K562 (cell line): ENCODE measurements at regions not wholly inside any gene's neighbourhood (a gene's known extent, or its start where the extent isn't known, plus 50 kb on each side); places are given as distances from the start of the nearest gene placed in this dataset.

Experiments used
- ATAC-seq: fragments of 200-7000 bp; cut with Tn5 transposase; 3 replicates; pipeline ENCODE4 v1.9.1; 2020; ENCODE audit warnings: moderate library complexity
- BruUV-seq: library from RNA; stranded (reverse); fragments of 400-500 nt; replicated peaks from 2 replicates; lab custom pipeline; 2021; lab: Mats Ljungman, UMichigan
- CTCF ChIA-PET: fragments of 300-600 bp; formaldehyde crosslinking; extraction: SDS; loops from one replicate; lab custom pipeline; 2021; ENCODE audit warnings: low intra/inter-chr PET ratio; lab: Yijun Ruan, JAX
- POLR2A ChIA-PET: fragments of 300-600, 350-650 bp; sonication (Branson Sonifier 250); formaldehyde crosslinking; extraction: SDS; loops from one replicate; lab custom pipeline; 2021; ENCODE audit warnings: antibody characterized with exemption, inconsistent platforms; lab: Yijun Ruan, JAX
- DNase-seq, 4 experiments: peaks; one replicate each; pipeline versions ENCODE4 v3.0.0 to v3.0.0-alpha.2; 2011 to 2018; ENCODE audit warnings: low spot score in 3 of 4, mixed read lengths in 3 of 4; ENCODE audit errors: extremely low read depth in 1 of 4
- FAIRE-seq: peaks from 2 replicates; lab custom pipeline; 2011; peaks lifted over from hg19 to GRCh38; lab: Jason Lieb, UNC
- H2AFZ ChIP-seq: 2 replicates; pipeline ENCODE4 v1.6.0; 2011; ENCODE audit warnings: low read depth, low read length, control low read depth, inconsistent platforms
- H3K27ac ChIP-seq: fragments of 200-600 bp; 3 replicates; pipeline ENCODE4 v1.8.0; 2011; ENCODE audit warnings: low read depth, mild to moderate bottlenecking, control low read depth, inconsistent platforms, low read length, moderate library complexity, mixed read lengths; ENCODE audit errors: extremely low read depth
- H3K27me3 ChIP-seq, 2 experiments: fragments of 300-600 bp in 1 of 2; 2 replicates in 1 of 2; 3 replicates in 1 of 2; pipeline versions ENCODE4 v1.6.0 to v1.8.0; 2011; ENCODE audit warnings: inconsistent platforms in 2 of 2, low read length in 2 of 2, mild to moderate bottlenecking in 1 of 2, mixed read lengths in 1 of 2, moderate library complexity in 1 of 2; ENCODE audit not compliant: control insufficient read depth in 2 of 2, insufficient read depth in 2 of 2
- H3K36me3 ChIP-seq: fragments of 300-600 bp; 3 replicates; pipeline ENCODE4 v1.8.0; 2011; ENCODE audit warnings: mild to moderate bottlenecking, low read length, inconsistent platforms; ENCODE audit not compliant: control insufficient read depth, insufficient read depth
- H3K4me1 ChIP-seq, 2 experiments: fragments of 200-600 bp in 1 of 2; replicated peaks in 1 of 2; 2 replicates in 1 of 2; 3 replicates in 1 of 2; pipeline versions ENCODE4 v1.5.1 to v1.8.0; 2011; ENCODE audit warnings: inconsistent platforms in 2 of 2, low read length in 2 of 2, mild to moderate bottlenecking in 1 of 2, mixed read lengths in 1 of 2, moderate library complexity in 1 of 2; ENCODE audit not compliant: control insufficient read depth in 2 of 2, insufficient read depth in 2 of 2
- H3K4me2 ChIP-seq: 2 replicates; pipeline ENCODE4 v1.6.1; 2011; ENCODE audit warnings: low read length, control low read depth, inconsistent platforms, mixed read lengths; ENCODE audit not compliant: insufficient read depth
- H3K4me3 ChIP-seq: fragments of 200-600 bp; sonication (generic), shearing (Covaris generic); 2 replicates; pipeline ENCODE4 v1.5.1; 2016; ENCODE audit warnings: control low read depth, inconsistent platforms
- H3K79me2 ChIP-seq: fragments of 200-600 bp; 3 replicates; pipeline ENCODE4 v1.8.0; 2011; ENCODE audit warnings: low read length, inconsistent platforms; ENCODE audit not compliant: control insufficient read depth, insufficient read depth
- H3K9ac ChIP-seq, 2 experiments: 2 replicates each; pipeline versions ENCODE4 v1.6.0 to v1.6.1; 2011; ENCODE audit warnings: low read depth in 2 of 2, low read length in 2 of 2, control low read depth in 1 of 2, inconsistent platforms in 1 of 2, mild to moderate bottlenecking in 1 of 2, mixed read lengths in 1 of 2; ENCODE audit not compliant: insufficient read depth in 1 of 2
- H3K9me1 ChIP-seq: one replicate; pipeline ENCODE4 v1.6.0; 2011; ENCODE audit warnings: inconsistent platforms, mild to moderate bottlenecking, low read length, moderate library complexity; ENCODE audit not compliant: control insufficient read depth, insufficient read depth
- H3K9me3 ChIP-seq: replicated peaks from 2 replicates; pipeline ENCODE4 v1.5.1; 2011; ENCODE audit warnings: low read depth, low read length, inconsistent platforms; ENCODE audit not compliant: control insufficient read depth, insufficient read depth
- H4K20me1 ChIP-seq: replicated peaks from 2 replicates; pipeline ENCODE4 v1.6.1; 2011; ENCODE audit warnings: low read length, inconsistent platforms, mixed read lengths; ENCODE audit not compliant: control insufficient read depth, insufficient read depth
- HDAC3 ChIP-seq: fragments of 450-650 bp; IDR thresholded peaks from 2 replicates; pipeline ENCODE4 v1.6.1; 2018; ENCODE audit warnings: borderline replicate concordance, mild to moderate bottlenecking, moderate library complexity; ENCODE audit not compliant: partially characterized antibody
- ZNF134 ChIP-seq: fragments of 250-450 bp; sonication (Bioruptor Pico); conservative IDR thresholded peaks from 2 replicates; pipeline ENCODE4 v1.4.0; 2020
- ZNF146 ChIP-seq: IDR thresholded peaks from one replicate; pipeline ENCODE4 v1.6.1; 2018; ENCODE audit warnings: missing compliant biosample characterization; ENCODE audit not compliant: unreplicated experiment
- WGBS: fragments of 100-300 bp; shearing (Covaris generic); methylation state at CpG from one replicate; pipeline ENCODE4 v1.1.6; 2016; ENCODE audit warnings: low coverage, mixed read lengths; ENCODE audit not compliant: insufficient coverage; ENCODE audit errors: missing lambda C conversion rate; 5-methylcytosine and 5-hydroxymethylcytosine counted together
- in situ Hi-C: fragments of 300-500 bp; cut with MboI; formaldehyde crosslinking; loops from 4 replicates; pipeline ENCODE4 v1.15.0; 2018; ENCODE audit warnings: inconsistent platforms, mixed read lengths
- intact Hi-C: fragments of 100-400 bp; cut with micrococcal nuclease; formaldehyde crosslinking; loops from 2 replicates; pipeline ENCODE4 v1.14.2; 2022
- TF ChIP-seq, protein P1 (sequence below): conservative IDR thresholded peaks from 2 replicates; pipeline ENCODE4 v1.6.1; 2011; ENCODE audit warnings: low read depth, mild to moderate bottlenecking, low read length; ENCODE audit not compliant: control insufficient read depth
- TF ChIP-seq, protein P2 (sequence below): fragments of 450-650 bp; IDR thresholded peaks from 2 replicates; pipeline ENCODE4 v1.6.1; 2016; ENCODE audit warnings: low read depth, mild to moderate bottlenecking, moderate library complexity

DNA sequence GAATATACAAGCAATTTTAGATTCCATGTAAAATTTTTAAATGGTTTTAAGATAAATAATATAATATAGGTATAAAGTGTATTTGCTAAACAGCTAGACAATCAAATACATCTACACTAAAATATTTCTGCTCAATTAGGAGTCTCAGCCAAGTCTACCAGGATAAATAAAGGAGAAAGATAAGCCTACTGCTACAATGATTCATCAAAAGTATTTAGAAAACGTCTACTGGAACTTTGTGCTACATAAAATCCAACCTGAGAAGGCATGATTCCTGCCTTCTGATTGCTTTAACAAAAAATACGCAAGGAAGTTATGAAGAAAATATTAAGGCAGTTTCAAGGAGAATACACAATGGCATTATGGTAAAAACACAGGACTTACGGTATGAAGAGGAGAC is 570.6 kb downstream of the EFNA5 start:
- no peaks in the 10 kb centered on the region for H3K4me1 ChIP-seq
- no peaks in the 10 kb centered on the region for H3K36me3 ChIP-seq
- H4K20me1 ChIP-seq, result no peaks in the 10 kb centered on the region
- intact Hi-C loops, result no loop called here
- 5% methylated on average over 3 of the region's 3 CpGs for WGBS
- no peak for TF ChIP-seq HDAC3
- no peak for TF ChIP-seq ZNF134 (CRISPR knock-in tag)
- TF ChIP-seq, protein P1, sequence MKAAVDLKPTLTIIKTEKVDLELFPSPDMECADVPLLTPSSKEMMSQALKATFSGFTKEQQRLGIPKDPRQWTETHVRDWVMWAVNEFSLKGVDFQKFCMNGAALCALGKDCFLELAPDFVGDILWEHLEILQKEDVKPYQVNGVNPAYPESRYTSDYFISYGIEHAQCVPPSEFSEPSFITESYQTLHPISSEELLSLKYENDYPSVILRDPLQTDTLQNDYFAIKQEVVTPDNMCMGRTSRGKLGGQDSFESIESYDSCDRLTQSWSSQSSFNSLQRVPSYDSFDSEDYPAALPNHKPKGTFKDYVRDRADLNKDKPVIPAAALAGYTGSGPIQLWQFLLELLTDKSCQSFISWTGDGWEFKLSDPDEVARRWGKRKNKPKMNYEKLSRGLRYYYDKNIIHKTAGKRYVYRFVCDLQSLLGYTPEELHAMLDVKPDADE, result no peak
- TF ChIP-seq ZNF146 (CRISPR knock-in tag), result no peak
- TF ChIP-seq, protein P2, sequence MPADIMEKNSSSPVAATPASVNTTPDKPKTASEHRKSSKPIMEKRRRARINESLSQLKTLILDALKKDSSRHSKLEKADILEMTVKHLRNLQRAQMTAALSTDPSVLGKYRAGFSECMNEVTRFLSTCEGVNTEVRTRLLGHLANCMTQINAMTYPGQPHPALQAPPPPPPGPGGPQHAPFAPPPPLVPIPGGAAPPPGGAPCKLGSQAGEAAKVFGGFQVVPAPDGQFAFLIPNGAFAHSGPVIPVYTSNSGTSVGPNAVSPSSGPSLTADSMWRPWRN, result no peak
- TF ChIP-seq, all 486 proteins: peak for 0
- FAIRE-seq (no peak), DNase-seq (no peak), ATAC-seq (no peak)
- H3K27ac ChIP-seq, result no peak overlapping the region
- H3K4me2 ChIP-seq, result no peak overlapping the region
- H3K9ac ChIP-seq, result no peak overlapping the region
- ChIA-PET CTCF (no interaction called here), POLR2A (no interaction called here)
- H3K27me3 ChIP-seq, result no peaks in the 10 kb centered on the region
- H2AFZ ChIP-seq, result no peak overlapping the region
- H3K9me1 ChIP-seq, result no peaks in the 10 kb centered on the region
- no TSS peak for BruUV-seq
- no peaks in the 10 kb centered on the region for H3K9me3 ChIP-seq
- in situ Hi-C loops, result no loop called here
- H3K4me3 ChIP-seq, result no peak overlapping the region
- no peaks in the 10 kb centered on the region for H3K79me2 ChIP-seq
